Osteoblast (primary cell): ENCODE measurements at regions not wholly inside any gene's neighbourhood (a gene's known extent, or its start where the extent isn't known, plus 50 kb on each side); places are given as distances from the start of the nearest gene placed in this dataset.
"Not testable (repeated sequence)": the region's sequence is repeated elsewhere in the genome, so short reads cannot be mapped to it uniquely, and the experiment has no call there.

Experiments used
- DNase-seq: peaks from one replicate; pipeline ENCODE4 v3.0.0; 2011; ENCODE audit warnings: low spot score, mixed read lengths; ENCODE audit not compliant: insufficient read length; ENCODE audit errors: missing footprints
- H2AFZ ChIP-seq: 2 replicates; pipeline ENCODE4 v1.6.0; 2011; ENCODE audit warnings: mild to moderate bottlenecking, low read length
- H3K27ac ChIP-seq: 2 replicates; pipeline ENCODE4 v1.5.1; 2011; ENCODE audit warnings: mild to moderate bottlenecking, low read depth, low read length, moderate library complexity
- H3K27me3 ChIP-seq: 2 replicates; pipeline ENCODE4 v1.6.0; 2012; ENCODE audit warnings: mild to moderate bottlenecking, control low read depth, inconsistent platforms, low read length, moderate library complexity; ENCODE audit not compliant: insufficient read depth
- H3K36me3 ChIP-seq: 2 replicates; pipeline ENCODE4 v1.5.1; 2011; ENCODE audit warnings: mild to moderate bottlenecking, low read length, control low read depth, moderate library complexity; ENCODE audit not compliant: insufficient read depth
- H3K4me1 ChIP-seq: 2 replicates; pipeline ENCODE4 v1.5.1; 2011; ENCODE audit warnings: mild to moderate bottlenecking, low read length, control low read depth, moderate library complexity; ENCODE audit not compliant: insufficient read depth
- H3K4me2 ChIP-seq: 2 replicates; pipeline ENCODE4 v1.6.0; 2011; ENCODE audit warnings: mild to moderate bottlenecking, low read length; ENCODE audit not compliant: insufficient read depth
- H3K4me3 ChIP-seq: fragments of 200-600 bp; sonication (generic); 3 replicates; pipeline ENCODE4 v1.5.1; 2012; ENCODE audit warnings: mild to moderate bottlenecking, low read length, inconsistent platforms; ENCODE audit not compliant: insufficient read depth
- H3K79me2 ChIP-seq: 2 replicates; pipeline ENCODE4 v1.6.0; 2012; ENCODE audit warnings: mild to moderate bottlenecking, low read length, control low read depth, inconsistent platforms; ENCODE audit not compliant: insufficient read depth
- H3K9me3 ChIP-seq: 2 replicates; pipeline ENCODE4 v1.5.1; 2011; ENCODE audit warnings: low read depth, low read length, control low read depth
- H4K20me1 ChIP-seq: 2 replicates; pipeline ENCODE4 v1.6.0; 2012; ENCODE audit warnings: mild to moderate bottlenecking, low read length, control low read depth; ENCODE audit not compliant: insufficient read depth
- TF ChIP-seq, protein P1 (sequence below): IDR thresholded peaks from 2 replicates; pipeline ENCODE4 v1.5.1; 2011; ENCODE audit warnings: mild to moderate bottlenecking, low read depth, low read length, moderate library complexity; ENCODE audit errors: extremely low read depth

DNA sequence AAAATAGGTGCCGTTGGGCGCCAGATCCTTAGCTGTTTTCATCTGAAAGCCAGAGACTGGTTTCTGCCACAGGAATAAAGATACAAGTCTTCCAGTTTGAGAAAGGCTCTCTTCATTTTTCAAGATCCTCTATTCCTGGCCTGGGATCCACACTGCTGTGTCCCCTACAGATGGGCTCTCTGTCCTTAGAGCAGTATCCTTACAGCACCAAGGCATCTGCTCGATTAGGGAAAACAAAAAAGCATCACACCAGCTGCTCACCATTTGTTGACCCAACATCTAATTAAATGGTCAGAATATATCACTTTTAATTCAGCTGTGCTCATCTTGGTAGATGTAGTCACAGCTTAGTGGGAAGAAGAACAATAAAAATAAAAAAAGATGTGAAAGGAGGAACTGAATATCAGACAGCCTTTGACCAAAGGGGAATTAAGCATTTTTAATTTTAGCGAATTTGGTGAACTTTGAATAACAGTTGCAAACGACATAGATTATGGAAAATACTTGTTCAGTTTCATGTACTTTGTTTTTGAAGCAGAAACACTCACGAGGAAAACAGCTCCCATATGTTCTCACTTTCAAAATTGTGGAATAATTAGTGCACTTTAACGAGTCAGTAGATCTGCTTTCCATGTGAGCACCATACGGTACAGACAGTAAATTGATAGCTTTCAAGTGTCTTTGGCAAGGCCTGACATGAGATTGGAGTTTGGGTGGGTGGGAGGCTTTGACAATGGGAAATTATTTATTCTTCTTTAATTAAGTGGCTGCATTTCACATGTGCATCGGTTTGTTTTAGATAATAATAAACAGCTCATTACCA, 148.4 kb upstream of the CLNK start:
- Histone ChIP-seq H3K79me2 (no peaks in the 10 kb centered on the region), H3K4me1 (no peaks in the 10 kb centered on the region), H3K4me2 (no peak overlapping the region), H2AFZ (no peak overlapping the region), H3K9me3 (no peaks in the 10 kb centered on the region), H3K4me3 (no peak overlapping the region), H4K20me1 (no peaks in the 10 kb centered on the region), H3K27ac (no peak overlapping the region), H3K36me3 (no peaks in the 10 kb centered on the region), H3K27me3 (no peaks in the 10 kb centered on the region)
- DNase-seq = no peak
- TF ChIP-seq, protein P1, sequence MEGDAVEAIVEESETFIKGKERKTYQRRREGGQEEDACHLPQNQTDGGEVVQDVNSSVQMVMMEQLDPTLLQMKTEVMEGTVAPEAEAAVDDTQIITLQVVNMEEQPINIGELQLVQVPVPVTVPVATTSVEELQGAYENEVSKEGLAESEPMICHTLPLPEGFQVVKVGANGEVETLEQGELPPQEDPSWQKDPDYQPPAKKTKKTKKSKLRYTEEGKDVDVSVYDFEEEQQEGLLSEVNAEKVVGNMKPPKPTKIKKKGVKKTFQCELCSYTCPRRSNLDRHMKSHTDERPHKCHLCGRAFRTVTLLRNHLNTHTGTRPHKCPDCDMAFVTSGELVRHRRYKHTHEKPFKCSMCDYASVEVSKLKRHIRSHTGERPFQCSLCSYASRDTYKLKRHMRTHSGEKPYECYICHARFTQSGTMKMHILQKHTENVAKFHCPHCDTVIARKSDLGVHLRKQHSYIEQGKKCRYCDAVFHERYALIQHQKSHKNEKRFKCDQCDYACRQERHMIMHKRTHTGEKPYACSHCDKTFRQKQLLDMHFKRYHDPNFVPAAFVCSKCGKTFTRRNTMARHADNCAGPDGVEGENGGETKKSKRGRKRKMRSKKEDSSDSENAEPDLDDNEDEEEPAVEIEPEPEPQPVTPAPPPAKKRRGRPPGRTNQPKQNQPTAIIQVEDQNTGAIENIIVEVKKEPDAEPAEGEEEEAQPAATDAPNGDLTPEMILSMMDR = no peak

DNA sequence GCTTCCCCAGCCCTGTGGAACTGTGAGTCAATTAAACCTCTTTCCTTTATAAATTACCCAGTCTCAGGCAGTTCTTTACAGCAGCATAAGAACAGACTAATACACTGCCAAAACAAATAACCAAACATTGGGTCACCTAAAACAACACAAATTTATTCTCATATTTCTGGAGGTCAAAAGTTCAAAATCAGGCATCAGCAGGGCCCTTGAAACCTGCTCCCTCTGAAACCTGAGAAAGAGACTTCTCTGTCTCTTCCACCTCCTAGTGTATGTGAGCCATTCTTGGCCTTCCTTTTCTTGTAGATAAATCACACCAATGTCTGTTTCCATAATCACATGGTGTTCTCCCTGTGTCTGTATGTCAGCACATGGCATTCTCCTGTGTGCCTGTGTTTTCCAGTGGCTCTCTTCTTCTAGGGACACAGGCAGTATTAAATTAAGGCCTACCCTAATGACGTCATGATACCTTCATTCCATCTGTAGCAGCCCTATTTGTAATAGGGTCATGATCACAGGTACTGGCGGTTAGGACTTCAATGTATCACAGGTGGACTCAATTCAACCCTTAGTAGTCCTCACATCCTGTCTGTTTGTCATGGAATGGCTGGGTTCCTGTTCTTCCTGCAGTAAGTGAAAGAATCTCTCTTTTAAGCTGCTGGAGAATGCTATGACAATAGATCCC, 147.3 kb upstream of the CLNK start:
- no peak for DNase-seq
- TF ChIP-seq, protein P1 = no peak
- no peak overlapping the region for H3K4me3 ChIP-seq
- no peaks in the 10 kb centered on the region for H3K4me1 ChIP-seq
- H2AFZ ChIP-seq = no peak overlapping the region
- no peaks in the 10 kb centered on the region for H3K36me3 ChIP-seq
- H3K27ac ChIP-seq = no peak overlapping the region
- no peaks in the 10 kb centered on the region for H3K27me3 ChIP-seq
- H3K9me3 ChIP-seq = no peaks in the 10 kb centered on the region
- H3K79me2 ChIP-seq = no peaks in the 10 kb centered on the region
- no peaks in the 10 kb centered on the region for H4K20me1 ChIP-seq
- no peak overlapping the region for H3K4me2 ChIP-seq

DNA sequence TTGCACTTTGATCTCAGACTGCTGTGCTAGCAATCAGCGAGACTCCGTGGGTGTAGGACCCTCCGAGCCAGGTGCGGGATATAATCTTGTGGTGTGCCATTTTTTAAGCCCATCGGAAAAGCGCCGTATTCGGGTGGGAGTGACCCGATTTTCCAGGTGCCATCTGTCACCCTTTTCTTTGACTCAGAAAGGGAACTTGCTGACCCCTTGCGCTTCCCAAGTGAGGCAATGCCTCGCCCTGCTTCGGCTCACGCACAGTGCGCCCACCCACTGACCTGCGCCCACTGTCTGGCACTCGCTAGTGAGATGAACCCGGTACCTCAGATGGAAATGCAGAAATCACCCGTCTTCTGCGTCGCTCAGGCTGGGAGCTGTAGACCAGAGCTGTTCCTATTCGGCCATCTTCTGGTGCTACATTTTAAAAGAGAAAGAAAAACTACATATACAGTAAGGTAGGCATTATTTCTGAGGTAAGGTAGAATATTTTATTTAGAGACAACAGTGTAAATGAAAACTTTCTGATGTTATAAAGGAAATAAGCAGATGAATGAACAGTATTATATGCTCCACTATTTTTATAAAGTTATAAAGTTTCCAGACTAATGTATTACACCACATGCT, 144.5 kb upstream of the CLNK start:
- H3K4me3 ChIP-seq, H2AFZ ChIP-seq, H3K79me2 ChIP-seq, H3K4me2 ChIP-seq, H3K4me1 ChIP-seq, H4K20me1 ChIP-seq, H3K9me3 ChIP-seq, H3K27me3 ChIP-seq, H3K27ac ChIP-seq, H3K36me3 ChIP-seq: not testable (repeated sequence)
- DNase-seq = peak; percentile 21

DNA sequence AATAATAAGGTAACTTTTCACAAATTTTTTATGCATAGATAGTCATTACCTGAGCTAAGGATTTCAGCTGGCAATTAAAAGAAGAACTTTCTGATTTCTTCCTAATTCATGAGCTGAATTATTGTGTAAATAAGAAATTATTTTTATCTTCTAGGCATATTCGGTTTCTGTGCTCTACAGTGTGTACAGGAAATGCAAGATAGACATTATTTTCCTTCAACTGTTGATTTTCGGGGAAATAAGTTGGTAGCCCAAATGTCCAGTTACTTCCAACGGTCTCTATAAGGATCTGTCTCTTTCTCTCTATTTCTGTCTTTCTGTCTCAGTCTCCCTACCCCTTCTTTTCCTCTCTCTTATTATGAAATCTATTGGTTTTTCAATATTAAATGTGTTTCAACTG, 137.3 kb upstream of the CLNK start:
- Histone ChIP-seq H3K4me3 (no peak overlapping the region), H3K36me3 (no peaks in the 10 kb centered on the region), H3K27me3 (no peaks in the 10 kb centered on the region), H3K27ac (no peak overlapping the region), H3K4me1 (no peaks in the 10 kb centered on the region), H4K20me1 (no peaks in the 10 kb centered on the region), H3K79me2 (no peaks in the 10 kb centered on the region), H2AFZ (no peak overlapping the region), H3K9me3 (no peaks in the 10 kb centered on the region), H3K4me2 (no peak overlapping the region)
- no peak for DNase-seq
- TF ChIP-seq, protein P1 = no peak
